Nucleus accumbens (tissue), 56 donors: ENCODE measurements at regions not wholly inside any gene's neighbourhood (a gene's known extent, or its start where the extent isn't known, plus 50 kb on each side); places are given as distances from the start of the nearest gene placed in this dataset.
"Not testable (repeated sequence)": the region's sequence is repeated elsewhere in the genome, so short reads cannot be mapped to it uniquely, and the experiment has no call there.

Source experiments
- DNase-seq, 56 donors: peaks; one replicate each; lab custom pipeline; 2025; lab: John Stamatoyannopoulos, UW

- no peak for DNase-seq
Measured at GRCh38 chr1:29391362-29391880, 155.1 kb downstream of the PTPRU start.

- DNase-seq, result no peak
Measured at GRCh38 chr1:29390491-29391361, 154.4 kb downstream of the PTPRU start.

- no peak for DNase-seq
Measured at GRCh38 chr1:29390075-29390474, 153.8 kb downstream of the PTPRU start.

- no peak for DNase-seq
Measured at GRCh38 chr1:29389533-29390041, 153.3 kb downstream of the PTPRU start.

GRCh38 chr1:29388884-29389283, 152.6 kb downstream of the PTPRU start:
- DNase-seq, result no peak

- DNase-seq, result no peak
Measured at GRCh38 chr1:29388170-29388569, 151.8 kb downstream of the PTPRU start.

GRCh38 chr1:29387210-29387609, 150.9 kb downstream of the PTPRU start:
- no peak for DNase-seq

- not testable (repeated sequence) for DNase-seq
Measured at GRCh38 chr1:29386453-29386852, 150.1 kb downstream of the PTPRU start.

GRCh38 chr1:29385966-29386365, 149.6 kb downstream of the PTPRU start:
- no peak for DNase-seq

GRCh38 chr1:29384496-29385015, 148.2 kb downstream of the PTPRU start:
- no peak for DNase-seq

GRCh38 chr1:29383746-29384371, 147.5 kb downstream of the PTPRU start:
- no peak for DNase-seq

GRCh38 chr1:29382851-29383745, 146.8 kb downstream of the PTPRU start:
- DNase-seq, result no peak

GRCh38 chr1:29381426-29381825, 145.1 kb downstream of the PTPRU start:
- no peak for DNase-seq

- DNase-seq, result no peak
Measured at GRCh38 chr1:29380532-29380931, 144.2 kb downstream of the PTPRU start.

- no peak for DNase-seq
Measured at GRCh38 chr1:29379443-29380073, 143.2 kb downstream of the PTPRU start.
